ENCODE measurements at regions not wholly inside any gene's neighbourhood (a gene's known extent, or its start where the extent isn't known, plus 50 kb on each side); places are given as distances from the start of the nearest gene placed in this dataset.

DNA sequence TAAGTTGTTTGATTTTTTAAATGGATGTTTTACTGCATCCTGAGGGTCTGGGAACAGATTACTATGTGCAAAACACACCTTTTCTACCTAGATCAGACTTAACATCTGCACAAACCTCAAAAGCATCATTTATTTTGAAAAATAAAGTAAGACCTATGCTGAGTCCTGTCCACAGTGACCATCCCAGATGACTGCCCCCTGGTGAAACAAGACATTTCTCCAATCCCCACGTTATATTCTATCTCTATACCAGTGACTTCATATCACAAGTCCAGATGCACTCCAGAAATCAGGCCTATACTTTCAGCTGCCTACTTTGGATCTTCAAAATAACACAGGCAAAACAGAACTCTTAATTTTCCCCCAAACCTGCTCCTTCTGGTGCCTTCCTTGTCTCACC, 143.2 kb downstream of the P2RY1 start:
- intact Hi-C loops (cut with DNase I; ENCODE audit: low total_unique reads): no loop called here
- TF ChIP-seq, protein P1, sequence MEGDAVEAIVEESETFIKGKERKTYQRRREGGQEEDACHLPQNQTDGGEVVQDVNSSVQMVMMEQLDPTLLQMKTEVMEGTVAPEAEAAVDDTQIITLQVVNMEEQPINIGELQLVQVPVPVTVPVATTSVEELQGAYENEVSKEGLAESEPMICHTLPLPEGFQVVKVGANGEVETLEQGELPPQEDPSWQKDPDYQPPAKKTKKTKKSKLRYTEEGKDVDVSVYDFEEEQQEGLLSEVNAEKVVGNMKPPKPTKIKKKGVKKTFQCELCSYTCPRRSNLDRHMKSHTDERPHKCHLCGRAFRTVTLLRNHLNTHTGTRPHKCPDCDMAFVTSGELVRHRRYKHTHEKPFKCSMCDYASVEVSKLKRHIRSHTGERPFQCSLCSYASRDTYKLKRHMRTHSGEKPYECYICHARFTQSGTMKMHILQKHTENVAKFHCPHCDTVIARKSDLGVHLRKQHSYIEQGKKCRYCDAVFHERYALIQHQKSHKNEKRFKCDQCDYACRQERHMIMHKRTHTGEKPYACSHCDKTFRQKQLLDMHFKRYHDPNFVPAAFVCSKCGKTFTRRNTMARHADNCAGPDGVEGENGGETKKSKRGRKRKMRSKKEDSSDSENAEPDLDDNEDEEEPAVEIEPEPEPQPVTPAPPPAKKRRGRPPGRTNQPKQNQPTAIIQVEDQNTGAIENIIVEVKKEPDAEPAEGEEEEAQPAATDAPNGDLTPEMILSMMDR (IDR thresholded peaks at IDR 0.05): no peak
- TF ChIP-seq POLR2AphosphoS5 (IDR thresholded peaks at IDR 0.05) (no peak), POLR2A (IDR thresholded peaks at IDR 0.05) (no peak), EP300 (IDR thresholded peaks at IDR 0.05) (no peak)
- WGBS, 5 donors: 61 to 74% (median 64%) methylated on average over 1 of the region's 1 CpG

DNA sequence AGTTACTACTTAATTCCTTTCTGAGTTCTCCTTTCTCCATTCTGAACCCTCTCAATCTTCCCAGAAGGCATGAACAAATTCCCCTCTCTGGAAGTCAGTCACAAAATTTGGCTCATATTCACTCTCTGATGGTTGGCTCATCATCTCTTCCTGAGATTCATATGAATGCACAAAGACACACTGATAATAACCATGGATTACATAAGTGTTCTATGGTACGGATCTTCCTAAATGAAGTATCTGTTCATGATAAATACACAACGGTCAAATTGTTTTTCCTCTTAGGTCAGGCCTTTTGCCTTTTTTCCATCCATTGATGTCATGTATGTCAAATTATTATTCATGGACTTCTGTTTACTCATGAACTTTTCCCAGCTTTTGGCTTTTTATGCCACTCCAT, 162.6 kb downstream of the P2RY1 start:
- no peak overlapping the region for H3K27ac ChIP-seq
- no peaks in the 10 kb centered on the region for H3K4me1 ChIP-seq
- no peaks in the 10 kb centered on the region for H3K27me3 ChIP-seq
- no peaks in the 10 kb centered on the region for H3K36me3 ChIP-seq
- no peak for TF ChIP-seq EP300 (IDR thresholded peaks at IDR 0.05)
- TF ChIP-seq POLR2A (IDR thresholded peaks at IDR 0.05): no peak
- TF ChIP-seq, protein P1 (IDR thresholded peaks at IDR 0.05): no peak
- no peak for TF ChIP-seq POLR2AphosphoS5 (IDR thresholded peaks at IDR 0.05)
- intact Hi-C loops (cut with DNase I; ENCODE audit: low total_unique reads): no loop called here
- no peak for DNase-seq
- no peaks in the 10 kb centered on the region for H3K9me3 ChIP-seq
- 85 to 93% (median 89%) methylated on average over 2 of the region's 2 CpGs for WGBS, 5 donors
- H3K4me3 ChIP-seq: no peak overlapping the region

More for the DNA sequence above, 143.2 kb downstream of the P2RY1 start:
- Histone ChIP-seq H3K4me3 (no peak overlapping the region), H3K36me3 (no peaks in the 10 kb centered on the region), H3K27me3 (no peaks in the 10 kb centered on the region), H3K4me1 (no peaks in the 10 kb centered on the region), H3K27ac (no peak overlapping the region), H3K9me3 (no peaks in the 10 kb centered on the region)
- no peak for DNase-seq

DNA sequence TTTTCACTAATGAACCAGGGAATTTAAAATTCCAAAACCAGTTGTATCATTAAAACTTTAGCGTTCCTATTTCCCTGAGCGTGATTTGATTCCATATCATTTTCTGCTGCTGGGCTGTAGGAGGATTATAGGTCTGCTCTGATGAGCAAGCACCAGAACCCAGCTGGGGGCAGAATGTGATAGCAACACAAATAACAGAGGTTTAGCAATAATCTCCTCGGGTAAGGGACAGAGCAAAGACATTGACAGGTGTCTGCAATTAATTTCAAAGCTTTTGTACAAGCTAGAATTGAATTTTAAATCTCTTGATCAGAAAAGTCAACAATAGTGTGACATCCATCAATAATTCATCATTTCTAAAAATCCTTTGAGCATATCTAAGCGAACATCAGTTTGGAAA, 163.4 kb upstream of the RAP2B start:
- Histone ChIP-seq H3K27ac (no peak overlapping the region), H3K36me3 (no peaks in the 10 kb centered on the region), H3K4me3 (no peak overlapping the region), H3K27me3 (no peaks in the 10 kb centered on the region), H3K9me3 (no peaks in the 10 kb centered on the region), H3K4me1 (no peaks in the 10 kb centered on the region)
- no peak for DNase-seq
- 73 to 82% (median 75%) methylated on average over 4 of the region's 4 CpGs for WGBS, 5 donors
- intact Hi-C loops (cut with DNase I; ENCODE audit: low total_unique reads): no loop called here
- TF ChIP-seq POLR2A (IDR thresholded peaks at IDR 0.05): no peak
- no peak for TF ChIP-seq EP300 (IDR thresholded peaks at IDR 0.05)

DNA sequence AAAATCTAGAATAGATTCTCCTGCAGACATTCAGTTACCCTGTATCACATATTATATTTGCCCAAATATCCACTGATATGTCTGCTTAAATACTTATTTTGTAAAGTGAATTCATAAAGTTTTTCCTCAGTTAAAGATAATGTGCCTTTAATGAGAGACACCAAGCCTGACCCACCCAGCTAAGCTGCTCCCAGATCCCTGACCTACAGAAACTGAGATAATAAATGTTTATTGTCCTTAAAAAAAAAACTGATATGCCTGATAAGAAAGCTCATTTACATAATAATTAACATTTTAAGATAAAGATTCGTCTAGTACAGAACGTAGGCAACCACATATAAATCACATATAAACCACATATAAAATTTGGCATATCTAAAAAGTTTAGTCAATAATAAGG, 161.7 kb upstream of the RAP2B start:
- intact Hi-C loops (cut with DNase I; ENCODE audit: low total_unique reads): no loop called here
- DNase-seq: no peak
- TF ChIP-seq, protein P1 (IDR thresholded peaks at IDR 0.05): no peak
- no peak for TF ChIP-seq EP300 (IDR thresholded peaks at IDR 0.05)
- no peak for TF ChIP-seq POLR2AphosphoS5 (IDR thresholded peaks at IDR 0.05)
- TF ChIP-seq POLR2A (IDR thresholded peaks at IDR 0.05): no peak
- Histone ChIP-seq H3K4me3 (no peak overlapping the region), H3K36me3 (no peaks in the 10 kb centered on the region), H3K27me3 (no peaks in the 10 kb centered on the region), H3K9me3 (no peaks in the 10 kb centered on the region), H3K4me1 (no peaks in the 10 kb centered on the region), H3K27ac (no peak overlapping the region)
- WGBS, 5 donors: 39 to 63% (median 44%) methylated on average over 2 of the region's 2 CpGs

DNA sequence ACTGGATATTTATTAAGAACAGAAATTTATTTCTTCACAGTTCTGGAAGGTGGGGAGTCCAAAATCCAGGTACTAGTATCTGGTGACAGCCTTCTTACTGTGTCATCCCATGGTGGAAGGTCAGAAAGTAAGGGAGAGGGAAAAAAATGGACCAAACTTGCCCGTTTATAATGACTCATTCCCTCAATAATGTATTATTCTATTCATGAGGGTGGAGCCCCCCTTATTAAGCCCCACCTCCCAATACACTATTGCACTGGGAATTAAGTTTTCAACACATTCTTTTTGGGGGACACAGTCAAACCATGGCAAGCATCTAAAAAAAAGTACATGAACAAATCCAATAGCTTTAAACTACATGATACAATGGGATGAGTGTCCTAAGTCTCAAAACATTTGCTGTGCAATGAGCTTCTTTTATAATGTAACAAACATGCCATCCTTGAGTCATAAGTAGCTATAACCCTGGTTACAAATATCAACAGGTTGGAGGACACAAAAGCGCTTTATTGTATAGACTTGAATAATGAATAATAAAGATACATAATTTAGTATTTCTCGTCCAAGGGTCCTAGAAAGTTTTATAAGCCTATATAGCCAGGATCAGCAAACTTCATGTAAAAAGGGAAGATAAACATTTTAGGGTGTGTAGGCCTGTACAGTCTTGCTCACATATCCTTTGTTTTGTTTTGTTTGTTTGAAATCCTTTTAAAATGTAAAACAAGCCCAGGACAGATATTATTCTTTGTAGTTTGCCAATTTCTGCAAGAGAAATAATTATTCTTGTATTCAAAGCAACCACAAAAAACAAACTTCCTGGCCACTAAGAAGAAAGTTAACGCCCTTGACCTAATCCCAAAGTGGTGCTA, 160.6 kb upstream of the RAP2B start:
- 64 to 79% (median 75%) methylated on average over 4 of the region's 4 CpGs for WGBS, 5 donors

More for the DNA sequence above, 160.6 kb upstream of the RAP2B start:
- Histone ChIP-seq H3K9me3 (no peaks in the 10 kb centered on the region), H3K27me3 (no peaks in the 10 kb centered on the region), H3K4me3 (no peak overlapping the region), H3K27ac (no peak overlapping the region), H3K4me1 (no peaks in the 10 kb centered on the region), H3K36me3 (no peaks in the 10 kb centered on the region)
- intact Hi-C loops (cut with DNase I; ENCODE audit: low total_unique reads): no loop called here
- TF ChIP-seq POLR2A (IDR thresholded peaks at IDR 0.05) (no peak), EP300 (IDR thresholded peaks at IDR 0.05) (no peak), POLR2AphosphoS5 (IDR thresholded peaks at IDR 0.05) (no peak)
- TF ChIP-seq, protein P1 (IDR thresholded peaks at IDR 0.05): no peak
- no peak for DNase-seq
